ENCODE measurements at regions not wholly inside any gene's neighbourhood (a gene's known extent, or its start where the extent isn't known, plus 50 kb on each side); places are given as distances from the start of the nearest gene placed in this dataset.

DNA sequence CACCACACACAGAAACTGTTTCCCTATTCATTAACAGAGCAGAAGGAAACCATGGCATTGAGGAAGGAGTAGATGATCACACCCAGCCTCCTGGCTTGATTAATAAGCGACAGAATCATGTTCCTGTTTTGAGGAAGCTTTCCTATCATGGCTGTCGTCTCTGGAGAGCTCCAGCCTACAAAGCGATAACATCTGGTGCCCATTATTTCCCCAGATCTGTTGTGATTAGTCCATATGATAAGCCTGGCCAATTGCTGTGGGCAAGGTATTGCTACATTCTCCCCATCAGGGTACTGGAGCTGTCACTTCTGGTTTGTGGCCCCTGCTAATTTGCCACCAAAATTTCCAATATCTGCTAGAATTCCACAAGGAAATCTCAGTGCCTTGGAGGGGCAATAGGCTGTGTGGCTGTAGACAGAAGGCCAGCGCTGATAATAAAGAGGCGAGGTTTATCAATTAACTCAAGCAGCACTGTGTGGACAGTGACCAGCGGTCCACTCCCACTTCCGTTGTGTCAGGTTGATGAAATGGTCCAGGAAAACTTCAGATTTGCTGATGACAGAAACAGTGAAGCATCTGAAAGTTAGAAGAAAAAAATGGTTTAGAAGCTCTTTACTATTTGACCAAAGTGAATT is 66.4 kb downstream of the OLIG3 start:
- in situ Hi-C loops (cut with MboI) (no loop called here), intact Hi-C loops (cut with micrococcal nuclease; ENCODE audit: unreplicated experiment) (no loop called here)
- RAD21 ChIA-PET (ENCODE audit: unreplicated experiment): no interaction called here
- no peak for DNase-seq (ENCODE audit: low read depth, low spot score)
- Histone ChIP-seq H2AFZ (ENCODE audit: control insufficient read depth, low read depth, low read length) (no peak overlapping the region), H3K27ac (ENCODE audit: control insufficient read depth, insufficient read depth) (no peak overlapping the region), H3K9me3 (replicated peaks; ENCODE audit: control insufficient read depth, insufficient read depth, low read length) (no peaks in the 10 kb centered on the region; the same call in 2 of the 3 replicates), H3K9ac (ENCODE audit: control insufficient read depth, insufficient read depth, low read length) (no peak overlapping the region), H3K4me2 (ENCODE audit: control insufficient read depth, insufficient read depth) (no peak overlapping the region), H3K79me2 (ENCODE audit: control insufficient read depth, insufficient read depth, low read length) (no peaks in the 10 kb centered on the region), H4K20me1 (ENCODE audit: control insufficient read depth, insufficient read depth) (no peaks in the 10 kb centered on the region), H3K4me3 (no peak overlapping the region), H3K4me1 (ENCODE audit: control insufficient read depth, insufficient read depth, low read length) (peaks cover 41% of the 10 kb centered on the region), H3K27me3 (replicated peaks in 1 of 2; ENCODE audit: control insufficient read depth in 2 of 2, insufficient read depth in 2 of 2, low read length in 1 of 2) (no peaks in the 10 kb centered on the region), H3K36me3 (ENCODE audit: control insufficient read depth in 2 of 2, insufficient read depth in 2 of 2, low read length in 1 of 2) (no peaks in the 10 kb centered on the region)
- CTCF ChIA-PET: interaction anchor here (0.8 kb wide), 1 partner anchor 86 kb away, joined by 5 read pairs; no protein-coding TSS in a partner anchor
- POLR2A ChIA-PET: interaction anchor here (0.7 to 1.0 kb wide), 2 partner anchors 132 to 1550 kb away, joined by 3 to 4 read pairs; no protein-coding TSS in a partner anchor
- no peak for FAIRE-seq
- ATAC-seq: no peak
- BruUV-seq (replicated peaks): no TSS peak
- SMC1A ChIA-PET (ENCODE audit: uncharacterized antibody, unreplicated experiment): interaction anchor here (0.9 to 1.5 kb wide), 3 partner anchors 12 to 350 kb away, joined by 3 to 5 read pairs (median 3); no protein-coding TSS in a partner anchor
- no peak for TF ChIP-seq BMI1 (IDR thresholded peaks at IDR 0.05; ENCODE audit: borderline replicate concordance)
- no peak for TF ChIP-seq EED (IDR thresholded peaks at IDR 0.05; ENCODE audit: low read depth)
- no peak for TF ChIP-seq CHD2 (IDR thresholded peaks at IDR 0.05; ENCODE audit: borderline replicate concordance, low read depth, low read length)
- TF ChIP-seq CEBPB (IDR thresholded peaks at IDR 0.05; ENCODE audit: borderline replicate concordance in 1 of 2, low read depth in 2 of 2, low read length in 2 of 2): no peak
- WGBS (ENCODE audit: insufficient coverage, insufficient replicate concordance, low lambda C conversion rate, missing lambda C conversion rate): 76% methylated on average over 7 of the region's 7 CpGs

DNA sequence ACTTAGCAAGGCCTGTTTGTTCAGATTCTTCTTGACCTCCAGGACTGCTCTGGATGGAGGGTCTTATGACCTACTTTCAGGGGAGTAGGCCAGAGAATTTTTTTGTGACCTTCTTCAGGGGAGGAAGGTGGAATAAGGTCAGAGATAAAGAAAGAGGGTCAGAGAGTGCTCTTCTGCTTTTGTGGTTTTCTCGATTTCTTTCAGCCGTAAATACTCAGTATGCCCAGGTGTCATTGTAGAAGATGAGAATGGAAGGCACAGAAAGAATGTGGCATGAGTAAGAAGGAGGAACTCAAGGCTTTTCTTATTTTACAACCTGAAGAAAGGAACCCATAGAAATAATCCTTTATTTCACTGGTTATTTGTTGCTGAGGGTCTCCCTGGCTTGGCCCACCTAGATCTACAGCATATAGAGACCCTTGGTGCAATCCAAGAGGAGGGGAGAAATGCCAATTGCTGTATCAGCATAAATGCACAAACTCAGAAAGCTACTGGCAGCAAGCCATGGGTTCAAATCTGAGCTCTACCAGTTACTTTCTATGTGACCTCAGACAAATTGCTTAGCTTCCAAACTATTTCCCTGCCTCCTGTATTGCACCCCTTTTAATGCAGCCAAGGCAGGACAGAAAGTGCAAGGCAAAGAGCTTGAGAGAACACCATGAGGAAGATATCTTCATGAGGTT is 68.0 kb downstream of the OLIG3 start:
- ChIA-PET SMC1A (ENCODE audit: uncharacterized antibody, unreplicated experiment) (interaction anchor here (0.6 to 1.3 kb wide), 5 partner anchors 10 to 84 kb away, joined by 3 to 4 read pairs (median 3); no protein-coding TSS in a partner anchor), POLR2A (interaction anchor here (0.7 kb wide), 1 partner anchor 163 kb away, joined by 3 read pairs; no protein-coding TSS in a partner anchor), CTCF (interaction anchor here (1.0 to 1.5 kb wide), 2 partner anchors 11 to 313 kb away, joined by 3 read pairs; no protein-coding TSS in a partner anchor), RAD21 (ENCODE audit: unreplicated experiment) (no interaction called here)
- TF ChIP-seq POLR2AphosphoS5 (IDR thresholded peaks at IDR 0.05; ENCODE audit: low read length) (no peak), RUNX3 (IDR thresholded peaks at IDR 0.05; ENCODE audit: low read length) (peak; percentile 58; the same call in 1 of the 2 replicates), POLR2A (IDR thresholded peaks at IDR 0.05; ENCODE audit: low read depth, low read length) (no peak), NR2F1 (conservative IDR thresholded peaks at IDR 0.05) (peak; percentile 18; the same call in 1 of the 2 replicates), SPI1 (IDR thresholded peaks at IDR 0.05; ENCODE audit: borderline replicate concordance, insufficient read depth, low read depth, low read length) (peak; percentile 37; the same call in 1 of the 2 replicates)
- TF ChIP-seq, protein P1, sequence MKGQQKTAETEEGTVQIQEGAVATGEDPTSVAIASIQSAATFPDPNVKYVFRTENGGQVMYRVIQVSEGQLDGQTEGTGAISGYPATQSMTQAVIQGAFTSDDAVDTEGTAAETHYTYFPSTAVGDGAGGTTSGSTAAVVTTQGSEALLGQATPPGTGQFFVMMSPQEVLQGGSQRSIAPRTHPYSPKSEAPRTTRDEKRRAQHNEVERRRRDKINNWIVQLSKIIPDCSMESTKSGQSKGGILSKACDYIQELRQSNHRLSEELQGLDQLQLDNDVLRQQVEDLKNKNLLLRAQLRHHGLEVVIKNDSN (IDR thresholded peaks at IDR 0.05; ENCODE audit: borderline replicate concordance, extremely low read length, insufficient read depth, low read depth, low read length): no peak
- in situ Hi-C loops (cut with MboI): no loop called here
- H3K4me1 ChIP-seq (ENCODE audit: control insufficient read depth, insufficient read depth, low read length): peaks cover 26% of the 10 kb centered on the region
- H3K36me3 ChIP-seq (ENCODE audit: control insufficient read depth in 2 of 2, insufficient read depth in 2 of 2, low read length in 1 of 2): no peaks in the 10 kb centered on the region
- no peaks in the 10 kb centered on the region for H3K27me3 ChIP-seq (replicated peaks in 1 of 2; ENCODE audit: control insufficient read depth in 2 of 2, insufficient read depth in 2 of 2, low read length in 1 of 2)
- H3K4me3 ChIP-seq: no peak overlapping the region
- no peak overlapping the region; the same call in 1 of the 2 replicates for H3K4me2 ChIP-seq (ENCODE audit: control insufficient read depth, insufficient read depth)
- no peaks in the 10 kb centered on the region for H3K79me2 ChIP-seq (ENCODE audit: control insufficient read depth, insufficient read depth, low read length)
- H3K9me3 ChIP-seq (replicated peaks; ENCODE audit: control insufficient read depth, insufficient read depth, low read length): no peaks in the 10 kb centered on the region; the same call in 2 of the 3 replicates
- 78% methylated on average over 2 of the region's 2 CpGs for WGBS (ENCODE audit: insufficient coverage, insufficient replicate concordance, low lambda C conversion rate, missing lambda C conversion rate)
- FAIRE-seq (no peak), DNase-seq (ENCODE audit: low read depth, low spot score) (no peak), ATAC-seq (no peak)
- H2AFZ ChIP-seq (ENCODE audit: control insufficient read depth, low read depth, low read length): no peak overlapping the region
- no peaks in the 10 kb centered on the region for H4K20me1 ChIP-seq (ENCODE audit: control insufficient read depth, insufficient read depth)
- H3K27ac ChIP-seq (ENCODE audit: control insufficient read depth, insufficient read depth): no peak overlapping the region
- intact Hi-C loops (cut with micrococcal nuclease; ENCODE audit: unreplicated experiment): no loop called here
- no peak overlapping the region for H3K9ac ChIP-seq (ENCODE audit: control insufficient read depth, insufficient read depth, low read length)
- no TSS peak for BruUV-seq (replicated peaks)

Measured in GM12878 (cell line).